ENCODE measurements at regions not wholly inside any gene's neighbourhood (a gene's known extent, or its start where the extent isn't known, plus 50 kb on each side); places are given as distances from the start of the nearest gene placed in this dataset.

- H3K4me1 Mint-ChIP-seq, result no peaks in the 10 kb centered on the region
- H3K27me3 Mint-ChIP-seq, result no peaks in the 10 kb centered on the region
- no peaks in the 10 kb centered on the region for H3K9me3 Mint-ChIP-seq
- no peak overlapping the region for H3K27ac Mint-ChIP-seq
- no peaks in the 10 kb centered on the region for H3K36me3 Mint-ChIP-seq (ENCODE audit: low read depth)
- ATAC-seq (replicated peaks), result no peak
- H3K4me3 Mint-ChIP-seq, result no peak overlapping the region
Measured at GRCh38 chr1:244196571-244197285, 145.6 kb downstream of the ZBTB18 start.

DNA sequence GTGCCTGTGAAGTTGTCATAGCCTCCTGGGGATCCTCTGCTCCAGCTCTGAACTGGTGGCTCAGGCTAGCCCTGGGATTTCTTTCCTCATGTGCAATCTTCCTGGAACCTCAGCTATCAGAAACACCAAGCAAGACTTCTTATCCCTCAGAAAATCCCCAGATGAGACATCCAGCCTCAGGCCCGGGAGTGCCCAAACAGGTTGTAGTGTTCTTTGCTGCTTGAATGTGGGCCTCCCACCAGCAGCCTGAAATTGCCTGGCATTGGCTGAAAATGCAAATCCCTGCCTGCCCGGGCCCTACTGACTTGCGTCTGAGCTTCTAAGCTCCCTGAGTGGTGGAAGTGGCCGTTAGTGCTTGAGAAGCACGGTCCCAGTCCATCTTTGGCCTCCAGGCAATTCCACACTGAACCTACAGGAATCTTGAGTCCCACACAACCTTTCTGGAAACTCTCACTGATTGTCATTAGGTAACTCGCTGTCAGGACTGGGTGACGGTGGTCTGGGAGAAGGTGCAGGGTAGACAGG, 146.8 kb downstream of the ZBTB18 start:
- no peaks in the 10 kb centered on the region for H3K9me3 Mint-ChIP-seq
- no peaks in the 10 kb centered on the region for H3K36me3 Mint-ChIP-seq (ENCODE audit: low read depth)
- H3K27me3 Mint-ChIP-seq, result no peaks in the 10 kb centered on the region
- ATAC-seq (replicated peaks), result no peak
- no peak overlapping the region for H3K27ac Mint-ChIP-seq
- no peaks in the 10 kb centered on the region for H3K4me1 Mint-ChIP-seq
- no peak overlapping the region for H3K4me3 Mint-ChIP-seq

DNA sequence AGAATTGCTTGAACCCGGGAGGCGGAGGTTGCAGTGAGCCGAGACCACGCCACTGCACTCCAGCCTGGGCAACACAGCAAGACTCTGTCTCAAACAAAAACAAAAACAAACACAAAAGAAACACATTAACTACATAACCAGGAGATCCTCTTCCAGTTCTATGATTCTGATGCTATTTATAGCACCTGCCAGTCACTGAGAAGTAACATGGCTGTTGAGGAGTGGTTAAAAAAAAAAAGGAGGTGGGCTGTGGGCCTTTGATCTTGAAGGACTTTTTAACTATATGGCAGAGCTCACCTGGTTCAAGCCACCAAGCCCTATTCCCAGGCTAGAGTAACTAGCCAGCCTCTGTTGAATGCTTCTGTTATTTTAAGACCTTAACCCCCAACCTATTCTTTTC, 148.8 kb downstream of the ZBTB18 start:
- no peak overlapping the region for H3K4me3 Mint-ChIP-seq
- H3K27ac Mint-ChIP-seq, result no peak overlapping the region
- ATAC-seq (replicated peaks), result no peak
- H3K9me3 Mint-ChIP-seq, result no peaks in the 10 kb centered on the region
- H3K4me1 Mint-ChIP-seq, result no peaks in the 10 kb centered on the region
- H3K27me3 Mint-ChIP-seq, result no peaks in the 10 kb centered on the region
- no peaks in the 10 kb centered on the region for H3K36me3 Mint-ChIP-seq (ENCODE audit: low read depth)

- no peaks in the 10 kb centered on the region for H3K4me1 Mint-ChIP-seq
- H3K36me3 Mint-ChIP-seq (ENCODE audit: low read depth), result no peaks in the 10 kb centered on the region
- H3K9me3 Mint-ChIP-seq, result no peaks in the 10 kb centered on the region
- H3K27me3 Mint-ChIP-seq, result no peaks in the 10 kb centered on the region
- no peak for ATAC-seq (replicated peaks)
- H3K27ac Mint-ChIP-seq, result no peak overlapping the region
- no peak overlapping the region for H3K4me3 Mint-ChIP-seq
Measured at GRCh38 chr1:244200596-244200995, 149.5 kb downstream of the ZBTB18 start.

- Mint-ChIP-seq H3K27ac (no peak overlapping the region), H3K4me3 (no peak overlapping the region), H3K27me3 (no peaks in the 10 kb centered on the region), H3K4me1 (no peaks in the 10 kb centered on the region), H3K9me3 (no peaks in the 10 kb centered on the region), H3K36me3 (ENCODE audit: low read depth) (no peaks in the 10 kb centered on the region)
- ATAC-seq (replicated peaks), result no peak
Measured at GRCh38 chr1:244201750-244202149, 150.7 kb downstream of the ZBTB18 start.

GRCh38 chr1:244204004-244204403, 152.9 kb downstream of the ZBTB18 start:
- Mint-ChIP-seq H3K36me3 (ENCODE audit: low read depth) (no peaks in the 10 kb centered on the region), H3K9me3 (no peaks in the 10 kb centered on the region), H3K27me3 (peaks cover 4% of the 10 kb centered on the region), H3K4me3 (no peak overlapping the region), H3K4me1 (peaks cover 5% of the 10 kb centered on the region), H3K27ac (no peak overlapping the region)
- ATAC-seq (replicated peaks), result no peak

GRCh38 chr1:244205171-244205570, 154.1 kb downstream of the ZBTB18 start:
- H3K9me3 Mint-ChIP-seq, result no peaks in the 10 kb centered on the region
- no peak overlapping the region for H3K4me3 Mint-ChIP-seq
- H3K36me3 Mint-ChIP-seq (ENCODE audit: low read depth), result no peaks in the 10 kb centered on the region
- H3K27me3 Mint-ChIP-seq, result peaks cover 4% of the 10 kb centered on the region
- H3K27ac Mint-ChIP-seq, result no peak overlapping the region
- peaks cover 5% of the 10 kb centered on the region for H3K4me1 Mint-ChIP-seq
- no peak for ATAC-seq (replicated peaks)

DNA sequence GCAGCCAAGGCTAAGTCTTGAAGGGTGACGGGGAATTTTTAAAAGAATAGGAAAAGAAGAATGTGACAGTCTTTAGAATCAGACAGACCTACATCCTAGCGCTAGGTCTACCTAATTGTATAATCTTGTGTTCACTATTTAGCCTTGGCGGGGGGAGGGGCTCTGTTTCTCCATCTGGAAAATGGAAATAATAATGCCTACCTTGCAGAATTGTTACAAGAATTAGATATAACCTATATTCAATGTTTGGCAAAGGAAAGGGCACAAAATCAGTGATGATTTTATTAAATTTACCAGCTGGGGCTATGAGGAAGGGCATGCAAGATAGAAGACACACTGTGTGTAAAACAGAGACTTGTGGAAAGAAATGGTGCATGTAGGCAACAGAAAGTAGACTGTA, 154.8 kb downstream of the ZBTB18 start:
- Mint-ChIP-seq H3K27me3 (peaks cover 4% of the 10 kb centered on the region), H3K4me1 (peaks cover 5% of the 10 kb centered on the region), H3K27ac (no peak overlapping the region), H3K36me3 (ENCODE audit: low read depth) (no peaks in the 10 kb centered on the region), H3K9me3 (no peaks in the 10 kb centered on the region), H3K4me3 (no peak overlapping the region)
- ATAC-seq (replicated peaks), result no peak

DNA sequence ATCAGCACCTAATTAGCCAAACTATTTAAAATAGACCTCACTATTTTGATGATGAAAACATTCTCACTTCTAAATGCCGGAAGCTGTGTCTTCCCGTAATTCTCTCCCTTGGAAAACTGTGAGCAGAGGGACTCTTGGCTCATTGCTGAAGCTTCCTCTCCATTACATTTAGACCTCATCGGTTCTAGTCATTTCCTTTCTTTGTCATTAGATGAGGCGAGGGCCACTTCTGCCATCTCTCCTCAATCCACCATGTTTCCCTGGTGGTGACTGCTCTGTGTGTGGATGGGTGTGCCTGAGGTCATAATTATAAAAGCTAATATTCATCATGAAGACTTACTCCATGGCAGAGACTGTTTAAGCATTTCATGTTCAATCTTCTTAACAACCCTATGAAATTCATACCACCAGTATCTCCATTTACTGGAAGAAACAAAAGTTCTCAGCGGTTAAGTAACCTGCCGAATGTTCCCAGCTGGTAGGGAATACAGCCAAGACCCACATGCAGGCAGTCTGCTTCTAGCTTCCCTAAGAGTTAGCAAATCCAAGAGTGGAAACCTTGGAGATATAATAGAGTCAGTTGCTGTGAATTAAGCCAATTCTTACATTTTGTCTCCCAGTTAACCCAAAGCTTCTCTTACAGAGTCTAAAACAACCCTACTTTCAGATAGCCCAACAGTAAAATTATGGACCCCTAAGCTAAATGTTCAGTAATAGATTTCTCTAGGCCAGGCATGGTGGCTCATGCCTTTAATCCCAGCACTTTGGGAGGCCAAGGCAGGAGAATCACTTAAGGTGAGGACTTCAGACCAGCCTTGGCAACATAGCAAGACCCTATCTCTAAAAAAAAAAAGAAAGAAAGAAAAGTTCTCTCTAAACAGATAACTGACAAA, 156.2 kb downstream of the ZBTB18 start:
- Mint-ChIP-seq H3K36me3 (ENCODE audit: low read depth) (no peaks in the 10 kb centered on the region), H3K27me3 (peaks cover 4% of the 10 kb centered on the region), H3K4me1 (peaks cover 5% of the 10 kb centered on the region), H3K4me3 (no peak overlapping the region), H3K27ac (no peak overlapping the region), H3K9me3 (no peaks in the 10 kb centered on the region)
- no peak for ATAC-seq (replicated peaks)

DNA sequence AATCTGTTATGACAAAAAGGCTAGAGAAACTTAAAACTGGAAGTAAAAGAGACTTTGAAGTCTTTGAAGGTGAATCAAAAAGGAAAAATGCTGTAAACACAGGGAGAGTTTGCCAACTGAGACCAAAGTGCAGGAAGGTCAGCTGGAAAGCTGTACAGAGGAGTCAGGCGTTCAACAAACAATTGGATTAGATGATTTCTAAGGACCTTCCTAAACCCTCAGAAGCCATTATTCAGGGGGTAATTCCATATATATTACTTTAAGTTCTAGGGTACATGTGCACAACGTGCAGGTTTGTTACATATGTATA, 156.8 kb downstream of the ZBTB18 start:
- no peaks in the 10 kb centered on the region for H3K36me3 Mint-ChIP-seq (ENCODE audit: low read depth)
- no peak overlapping the region for H3K4me3 Mint-ChIP-seq
- H3K9me3 Mint-ChIP-seq, result no peaks in the 10 kb centered on the region
- H3K27ac Mint-ChIP-seq, result no peak overlapping the region
- H3K27me3 Mint-ChIP-seq, result peaks cover 4% of the 10 kb centered on the region
- peaks cover 5% of the 10 kb centered on the region for H3K4me1 Mint-ChIP-seq
- no peak for ATAC-seq (replicated peaks)

DNA sequence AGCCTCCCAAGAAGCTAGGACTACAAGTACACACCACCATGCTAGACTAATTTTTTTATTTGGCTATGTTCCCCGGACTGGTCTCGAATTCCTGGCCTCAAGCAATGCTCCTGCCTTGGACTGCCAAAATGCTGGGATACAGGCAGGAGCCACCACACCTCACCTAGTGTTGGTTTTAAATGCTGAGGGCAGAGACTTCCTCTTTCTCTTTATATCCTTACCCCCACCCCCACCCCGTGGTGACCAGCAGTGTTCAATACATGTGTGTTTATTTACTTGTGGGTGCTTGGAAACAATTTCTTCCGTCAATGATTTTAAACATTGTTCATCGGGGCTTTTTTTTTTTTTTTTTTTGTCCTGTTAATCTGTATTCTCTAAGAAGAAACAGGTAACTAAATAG, 158.9 kb downstream of the ZBTB18 start:
- no peaks in the 10 kb centered on the region for H3K36me3 Mint-ChIP-seq (ENCODE audit: low read depth)
- H3K9me3 Mint-ChIP-seq, result no peaks in the 10 kb centered on the region
- ATAC-seq (replicated peaks), result no peak

GRCh38 chr1:244210884-244211558, 159.9 kb downstream of the ZBTB18 start:
- H3K27ac Mint-ChIP-seq, result no peak overlapping the region
- H3K4me1 Mint-ChIP-seq, result peaks cover 5% of the 10 kb centered on the region
- no peak for ATAC-seq (replicated peaks)
- H3K36me3 Mint-ChIP-seq (ENCODE audit: low read depth), result no peaks in the 10 kb centered on the region
- no peak overlapping the region for H3K4me3 Mint-ChIP-seq
- peaks cover 4% of the 10 kb centered on the region for H3K27me3 Mint-ChIP-seq
- no peaks in the 10 kb centered on the region for H3K9me3 Mint-ChIP-seq

More for the DNA sequence above, 158.9 kb downstream of the ZBTB18 start:
- H3K27me3 Mint-ChIP-seq, result peaks cover 4% of the 10 kb centered on the region
- H3K27ac Mint-ChIP-seq, result no peak overlapping the region
- peaks cover 5% of the 10 kb centered on the region for H3K4me1 Mint-ChIP-seq
- no peak overlapping the region for H3K4me3 Mint-ChIP-seq

- no peaks in the 10 kb centered on the region for H3K36me3 Mint-ChIP-seq (ENCODE audit: low read depth)
Measured at GRCh38 chr1:244211559-244211944, 160.5 kb downstream of the ZBTB18 start.

GRCh38 chr1:244212219-244212618, 161.1 kb downstream of the ZBTB18 start:
- H3K4me3 Mint-ChIP-seq, result no peak overlapping the region
- peaks cover 8% of the 10 kb centered on the region for H3K27me3 Mint-ChIP-seq
- peaks cover 5% of the 10 kb centered on the region for H3K4me1 Mint-ChIP-seq
- no peak for ATAC-seq (replicated peaks)
- H3K27ac Mint-ChIP-seq, result no peak overlapping the region
- no peaks in the 10 kb centered on the region for H3K9me3 Mint-ChIP-seq
- no peaks in the 10 kb centered on the region for H3K36me3 Mint-ChIP-seq (ENCODE audit: low read depth)

More at GRCh38 chr1:244211559-244211944, 160.5 kb downstream of the ZBTB18 start:
- H3K27me3 Mint-ChIP-seq, result peaks cover 4% of the 10 kb centered on the region
- no peak for ATAC-seq (replicated peaks)
- no peak overlapping the region for H3K27ac Mint-ChIP-seq
- no peaks in the 10 kb centered on the region for H3K9me3 Mint-ChIP-seq
- H3K4me1 Mint-ChIP-seq, result peaks cover 5% of the 10 kb centered on the region
- no peak overlapping the region for H3K4me3 Mint-ChIP-seq
